ENCODE measurements at regions not wholly inside any gene's neighbourhood (a gene's known extent, or its start where the extent isn't known, plus 50 kb on each side); places are given as distances from the start of the nearest gene placed in this dataset.

DNA sequence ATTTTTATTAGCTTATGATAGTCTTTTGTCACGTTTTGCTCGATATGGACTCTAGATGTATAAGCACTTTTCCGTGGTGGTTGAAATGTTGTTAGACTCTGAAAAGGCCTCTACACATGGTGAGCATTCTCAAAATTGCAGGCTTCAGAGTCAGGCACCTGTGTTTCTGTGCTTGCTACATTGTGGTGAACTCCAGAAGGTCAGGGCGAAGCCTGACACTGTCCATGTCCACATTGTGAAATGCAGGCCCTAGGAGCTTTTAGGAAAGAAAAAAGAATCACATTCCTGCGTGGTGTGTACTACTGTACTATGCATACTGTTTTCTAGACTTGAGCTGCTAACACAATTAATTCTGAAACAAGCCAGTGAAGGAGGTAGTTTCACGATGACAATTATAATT, 86.3 kb downstream of the HS3ST1 start:
- DNase-seq (ENCODE audit: low spot score), result no peak

DNA sequence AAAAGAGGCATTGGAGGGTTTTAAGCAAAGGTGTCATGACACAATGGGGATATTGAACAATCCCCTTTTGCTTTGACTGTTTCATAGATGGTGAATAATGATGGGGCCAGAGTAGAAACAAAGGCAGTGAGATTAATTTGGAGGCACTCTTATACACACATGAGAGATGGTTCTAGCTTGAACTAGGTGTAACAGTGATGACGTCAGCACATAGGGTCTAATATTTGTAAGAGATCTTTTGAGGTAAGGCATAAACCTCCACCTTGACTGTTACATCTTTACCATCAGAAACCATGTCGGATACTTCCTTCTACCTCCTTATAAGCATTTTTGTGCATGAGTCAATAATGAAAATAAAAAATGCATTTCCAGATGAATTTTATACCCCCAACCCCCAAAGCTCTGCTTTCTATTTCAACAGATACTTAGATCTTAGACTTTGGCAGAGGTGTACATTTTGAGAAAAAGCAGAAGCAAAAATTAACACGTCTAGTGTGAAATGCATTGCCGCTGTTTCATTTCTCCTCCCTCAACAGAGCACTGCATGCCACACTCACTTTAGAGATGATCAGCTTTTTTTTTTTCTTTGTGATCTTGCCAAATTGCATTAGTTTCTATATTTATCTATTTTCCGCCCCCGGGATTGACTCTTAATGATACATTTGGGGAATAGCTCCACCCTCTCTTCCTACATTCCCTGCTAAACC, 87.2 kb downstream of the HS3ST1 start:
- DNase-seq (ENCODE audit: low spot score), result no peak

DNA sequence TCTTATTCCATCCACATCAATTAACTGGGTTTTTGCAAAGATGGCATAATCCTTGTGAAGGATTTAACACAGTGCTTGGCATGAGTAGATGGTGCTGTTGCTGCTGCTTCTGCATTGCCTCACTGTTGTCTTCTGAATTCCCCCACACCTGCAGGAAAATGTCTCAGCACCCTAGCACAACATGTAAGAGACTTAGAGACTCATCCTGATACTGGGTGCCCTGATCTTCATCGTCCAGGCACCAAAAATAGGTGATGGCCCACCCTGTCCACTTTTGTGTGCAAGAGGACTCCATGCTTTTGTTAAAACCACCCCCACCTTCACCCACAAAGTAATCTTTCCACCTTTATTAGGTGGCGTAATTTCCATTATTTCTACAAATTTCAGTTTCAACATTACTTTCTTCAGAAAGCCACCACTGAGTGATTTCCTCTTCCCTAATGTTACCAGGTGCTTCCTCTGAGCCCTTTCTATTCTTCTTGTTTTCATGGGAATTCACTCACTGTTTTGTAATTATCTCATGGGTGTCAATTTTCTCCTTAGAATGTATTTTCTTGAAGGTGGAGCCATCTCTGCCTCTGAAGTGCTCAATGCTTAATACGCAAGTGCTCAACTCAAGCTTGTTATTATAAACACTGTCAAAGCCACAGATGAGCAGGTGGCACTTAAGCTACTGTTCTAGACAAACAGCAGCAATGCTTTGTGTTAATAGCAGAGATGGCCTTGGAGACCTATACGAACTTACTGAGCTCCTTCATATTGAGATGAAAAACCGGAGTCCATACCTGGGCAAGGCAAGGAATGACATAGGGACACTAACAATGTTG, 89.5 kb downstream of the HS3ST1 start:
- no peak for DNase-seq (ENCODE audit: low spot score)

DNA sequence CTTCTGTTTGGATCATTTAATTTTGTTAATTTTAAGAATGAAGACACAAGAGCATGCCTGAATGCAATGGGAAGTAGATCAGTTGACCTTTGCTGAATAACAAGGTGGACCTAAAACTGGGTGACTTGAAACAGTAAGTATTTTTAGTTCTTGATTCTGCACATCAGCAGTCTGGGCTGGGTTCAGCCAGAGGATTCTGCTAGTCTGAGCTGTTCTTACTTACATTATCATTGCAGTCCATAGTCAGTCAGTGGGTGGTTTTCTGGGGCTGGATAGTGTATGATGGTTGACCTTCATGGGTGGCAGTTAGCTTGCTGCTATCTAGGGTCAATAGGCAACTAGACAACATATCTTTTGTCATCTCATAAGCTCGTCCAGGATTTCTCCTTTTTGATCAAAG, 91.4 kb downstream of the HS3ST1 start:
- DNase-seq (ENCODE audit: low spot score), result no peak

DNA sequence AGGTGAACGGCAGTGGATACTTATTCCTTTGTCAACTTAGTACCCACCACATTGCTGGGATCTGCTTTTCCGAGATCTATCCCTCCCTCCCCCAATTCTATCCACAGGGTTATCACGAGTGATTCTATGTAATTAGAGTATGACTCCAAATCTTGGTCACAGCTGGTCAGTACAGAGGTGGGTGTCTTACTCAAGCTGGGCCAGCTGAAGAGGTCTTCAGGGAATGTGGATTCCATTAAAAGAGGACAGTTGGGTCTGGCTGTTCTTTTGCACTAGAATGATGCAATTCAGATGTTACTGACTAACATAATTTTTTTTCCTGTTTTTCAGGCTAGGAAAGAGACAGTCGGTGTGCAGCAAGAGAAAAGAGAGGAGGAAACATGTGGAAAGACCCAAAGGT, 92.3 kb downstream of the HS3ST1 start:
- no peak for DNase-seq (ENCODE audit: low spot score)

DNA sequence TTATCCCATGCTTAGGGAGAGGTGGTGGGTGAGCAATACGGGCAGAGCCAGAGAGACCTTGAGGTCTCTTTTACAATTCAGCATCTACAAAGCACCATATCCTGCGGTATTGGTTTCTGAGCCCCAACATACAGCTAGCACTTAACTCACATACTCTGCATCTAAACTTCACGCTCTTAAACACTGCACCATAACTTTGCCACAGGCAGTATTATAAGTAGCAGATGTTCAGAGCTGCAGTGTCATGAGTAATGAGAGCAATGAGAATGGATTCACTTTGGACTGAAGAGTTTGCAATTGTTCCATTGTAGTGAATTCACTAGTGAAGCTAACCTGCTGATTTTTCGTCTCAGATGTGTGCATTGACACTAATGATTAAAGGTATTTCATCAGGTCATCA, 93.8 kb downstream of the HS3ST1 start:
- DNase-seq (ENCODE audit: low spot score), result no peak

DNA sequence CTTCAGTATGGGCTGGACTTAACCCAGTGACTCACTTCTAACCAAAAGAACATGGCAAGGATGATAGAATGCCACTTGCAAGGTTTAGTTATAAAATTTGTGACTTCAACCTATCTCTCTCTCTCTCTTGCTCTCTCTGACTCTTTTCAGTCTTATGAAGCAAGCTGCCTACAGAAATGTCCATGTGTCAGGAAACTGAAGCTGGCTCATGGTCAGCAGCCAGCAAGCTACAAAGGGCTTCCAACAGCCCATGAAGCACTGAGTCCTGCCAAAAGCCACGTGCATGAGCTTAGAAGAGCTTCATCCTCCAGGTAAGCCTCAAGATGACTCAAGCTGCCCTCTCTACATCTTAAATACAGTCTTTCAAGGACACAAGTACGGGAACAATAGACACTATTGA, 100.3 kb downstream of the HS3ST1 start:
- no peak for DNase-seq (ENCODE audit: low spot score)

DNA sequence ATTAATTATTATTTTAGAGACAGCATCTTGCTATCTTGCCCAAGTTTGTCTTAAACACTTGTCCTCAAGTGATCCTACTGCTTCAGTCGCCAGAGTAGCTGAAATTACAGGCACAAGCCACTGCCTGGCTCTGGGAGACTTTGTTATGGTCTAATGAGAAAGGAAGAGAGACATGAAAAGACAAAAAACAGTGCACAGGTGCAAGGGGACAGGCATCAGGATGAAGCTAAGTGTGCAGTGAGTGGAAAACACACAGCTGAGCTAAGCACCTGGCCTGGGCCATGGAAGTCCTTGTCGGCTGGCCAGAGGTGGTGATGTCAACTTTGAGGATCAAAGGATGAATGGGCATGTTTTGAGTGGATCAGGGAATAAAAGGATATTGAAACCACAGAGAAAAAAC, 102.7 kb downstream of the HS3ST1 start:
- no peak for DNase-seq (ENCODE audit: low spot score)

DNA sequence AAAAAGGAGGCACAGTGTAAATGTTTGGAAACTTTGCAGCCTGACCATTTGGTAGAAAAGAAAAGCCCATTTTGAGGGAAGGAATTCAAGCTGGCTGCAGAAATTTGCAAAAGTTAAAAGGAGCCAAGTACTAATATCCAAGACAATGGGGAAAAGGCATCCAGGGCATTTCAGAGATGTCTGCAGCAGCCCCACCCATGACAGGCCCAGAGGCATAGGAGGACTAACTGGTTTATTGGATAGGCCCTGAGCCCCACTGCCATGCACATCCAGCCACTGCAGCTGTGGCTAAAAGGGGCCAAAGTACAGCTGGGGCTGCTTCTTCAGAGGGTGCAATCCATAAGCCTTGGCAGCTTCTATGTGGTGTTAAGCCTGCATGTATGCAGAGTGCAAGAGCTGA, 104.9 kb downstream of the HS3ST1 start:
- DNase-seq (ENCODE audit: low spot score), result no peak

DNA sequence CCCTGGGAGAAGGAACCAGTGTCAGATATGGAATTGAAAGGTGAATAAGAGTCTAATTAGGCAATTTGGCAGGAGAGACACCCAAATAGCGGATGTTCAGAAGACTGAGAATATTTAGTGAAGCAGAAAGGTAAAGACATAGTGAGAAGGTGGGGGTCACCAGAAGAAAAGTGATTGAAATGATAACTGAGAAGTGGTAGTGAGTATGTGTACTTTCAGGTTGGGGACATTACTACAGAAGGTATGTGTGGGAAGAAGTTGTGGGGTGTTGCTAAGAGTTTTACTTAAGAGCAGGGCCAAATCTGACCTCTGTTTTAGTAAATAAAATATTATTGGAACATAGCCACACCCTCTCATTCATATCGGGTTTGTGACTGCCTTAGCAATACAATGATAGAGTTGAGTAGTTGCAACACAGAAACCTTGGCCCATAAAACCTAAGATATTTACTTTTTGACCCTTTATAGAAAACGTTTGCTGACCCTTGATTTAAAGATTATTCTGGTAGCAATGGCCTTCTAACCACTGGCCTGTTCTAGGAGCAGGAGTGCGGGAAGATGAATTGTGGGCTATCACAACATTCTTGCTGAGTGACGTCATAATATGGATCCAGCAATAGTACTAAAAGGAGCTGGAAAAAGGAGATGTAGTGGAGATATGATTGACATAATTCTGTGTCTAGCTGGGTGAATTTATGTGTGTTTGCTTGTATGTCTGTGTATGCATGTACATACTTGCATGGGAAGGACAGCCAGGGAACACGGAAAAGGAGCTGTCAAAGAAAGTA, 115.3 kb downstream of the HS3ST1 start:
- DNase-seq (ENCODE audit: low spot score), result no peak

DNA sequence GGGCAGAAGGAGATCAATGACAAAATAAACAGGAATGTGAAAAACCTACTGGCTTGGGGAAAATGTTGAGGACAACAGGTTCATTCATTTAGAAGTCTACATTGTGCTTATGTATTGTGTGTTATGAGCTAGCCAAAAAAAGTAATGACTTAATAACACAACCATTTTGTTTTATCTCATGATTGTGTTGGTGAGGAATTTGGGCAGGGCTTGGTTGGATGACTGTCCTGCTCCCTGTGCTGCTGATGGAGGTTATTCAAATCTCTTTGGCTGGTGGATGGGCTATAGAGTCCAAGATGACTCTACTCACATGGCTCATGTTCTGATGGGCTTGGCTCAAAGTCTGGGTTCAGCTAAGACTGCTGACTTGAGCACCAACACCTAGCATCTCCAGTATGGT, 116.3 kb downstream of the HS3ST1 start:
- DNase-seq (ENCODE audit: low spot score), result no peak

DNA sequence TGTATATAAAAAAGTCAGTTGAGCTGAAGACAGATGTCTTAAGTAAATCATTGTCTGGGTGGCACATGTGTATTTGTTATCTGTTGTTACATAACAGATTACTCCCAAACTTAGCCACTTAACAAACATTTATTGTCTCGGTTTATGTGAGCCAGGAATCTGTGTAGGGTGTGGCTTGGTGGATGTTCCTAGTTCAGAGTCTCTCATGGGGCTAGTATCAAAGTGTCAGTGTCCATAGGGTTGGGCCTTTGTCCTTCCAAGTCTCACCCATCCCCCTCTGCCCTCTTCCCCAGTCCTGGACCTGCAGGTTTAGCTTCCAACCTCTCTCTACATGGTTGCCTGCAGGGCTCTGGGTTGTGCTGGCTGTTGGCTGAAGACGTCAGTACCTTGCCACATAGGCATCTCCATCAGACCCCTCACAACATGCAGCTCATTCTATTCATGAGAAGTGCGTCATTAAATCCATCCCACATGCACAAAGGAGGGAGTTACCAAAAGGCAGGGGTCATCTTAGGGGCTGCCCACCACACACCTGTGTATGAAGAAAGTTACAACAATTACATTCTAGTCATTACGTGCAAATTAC, 127.5 kb downstream of the HS3ST1 start:
- DNase-seq (ENCODE audit: low spot score), result no peak

DNA sequence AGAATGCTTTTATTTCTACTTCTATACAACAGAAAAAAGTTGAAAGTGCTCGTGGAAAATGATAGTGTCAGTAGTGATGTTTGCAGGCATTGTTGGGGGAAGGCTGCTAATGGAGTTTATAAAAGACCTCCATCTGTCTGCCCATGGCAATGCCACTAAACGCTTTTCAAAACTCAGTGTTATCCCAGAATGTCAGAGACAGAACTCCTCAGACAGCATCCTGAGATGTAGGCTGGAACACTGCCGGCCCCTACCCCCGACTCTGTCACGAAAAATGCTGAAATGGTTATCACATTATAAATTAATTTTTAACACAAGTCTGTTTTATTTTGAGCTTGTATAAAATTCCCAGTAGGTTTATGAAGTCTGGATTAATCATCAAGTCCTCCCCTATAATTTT, 128.9 kb downstream of the HS3ST1 start:
- no peak for DNase-seq (ENCODE audit: low spot score)

DNA sequence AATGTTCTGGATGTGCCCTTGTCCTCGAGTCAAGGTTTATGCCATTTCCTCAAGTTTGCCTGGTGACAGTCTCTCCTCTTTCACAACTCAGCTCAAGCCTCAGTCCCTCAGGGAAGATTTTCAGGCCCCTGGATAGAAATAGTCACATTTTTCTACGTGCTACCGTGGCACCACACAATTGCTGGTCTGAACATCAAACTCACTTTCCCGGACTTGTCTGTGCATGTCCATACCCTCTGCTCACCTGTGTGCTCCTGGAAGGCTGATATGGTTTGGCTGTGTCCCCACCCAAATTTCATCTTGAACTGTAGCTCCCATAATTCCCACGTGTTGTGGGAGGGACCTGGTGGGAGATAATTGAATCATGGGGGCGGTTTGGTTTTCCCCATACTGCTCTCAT, 129.7 kb downstream of the HS3ST1 start:
- DNase-seq (ENCODE audit: low spot score), result no peak

DNA sequence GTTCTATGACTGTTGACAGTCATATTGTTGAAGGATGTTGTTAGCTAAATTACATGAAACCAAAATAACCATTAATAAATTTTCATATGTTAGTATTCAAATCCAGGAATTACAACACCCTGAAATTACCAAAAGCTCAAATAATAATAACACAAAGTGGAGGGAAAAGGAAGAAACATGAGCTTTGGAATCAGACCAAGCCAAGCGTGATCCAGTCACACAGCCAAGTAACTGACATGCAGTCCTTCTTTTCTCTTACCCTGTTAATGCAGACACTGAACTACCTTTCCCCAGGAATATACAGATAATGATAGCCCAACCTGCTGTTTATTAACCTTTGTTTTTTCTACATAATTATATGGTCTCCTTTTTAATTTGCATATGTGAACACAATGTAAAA, 130.2 kb downstream of the HS3ST1 start:
- no peak for DNase-seq (ENCODE audit: low spot score)

DNA sequence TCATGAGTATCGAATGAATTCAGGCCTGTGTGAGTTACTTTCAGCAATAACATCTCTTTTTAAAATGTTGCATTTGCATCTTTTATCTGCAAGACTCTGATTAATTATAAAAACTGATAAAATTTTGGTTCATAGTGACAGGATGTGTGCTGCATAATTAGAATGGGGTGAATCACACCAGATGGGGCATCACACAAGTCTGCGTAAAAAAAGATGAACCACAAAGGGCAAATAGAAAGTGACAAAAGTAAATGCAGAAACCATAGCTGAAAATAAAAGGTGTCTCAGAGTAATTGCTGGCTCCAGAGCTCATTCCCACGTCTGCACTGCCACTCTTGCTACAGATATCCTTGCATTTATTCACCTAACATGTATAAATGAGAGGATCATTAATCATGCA, 131.1 kb downstream of the HS3ST1 start:
- DNase-seq (ENCODE audit: low spot score), result no peak

DNA sequence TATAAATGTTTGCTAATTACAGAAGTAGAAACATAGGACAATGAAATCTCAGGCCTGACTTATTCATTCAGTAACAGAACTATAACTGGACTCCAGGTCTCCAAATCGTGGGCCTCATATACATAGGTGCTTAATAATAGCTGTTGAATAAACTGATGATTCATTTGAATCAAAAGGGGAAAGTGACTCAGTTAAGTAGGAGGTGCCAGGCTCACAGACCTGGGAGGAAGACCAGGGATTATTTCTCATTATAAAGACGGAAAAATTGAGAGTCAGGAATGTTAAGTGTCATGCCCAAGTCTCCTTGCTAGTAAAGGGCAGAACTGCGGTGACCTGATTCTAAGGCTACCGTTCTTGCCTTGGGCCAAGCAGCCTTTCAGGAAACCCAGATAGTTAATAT, 131.5 kb downstream of the HS3ST1 start:
- DNase-seq (ENCODE audit: low spot score), result no peak

DNA sequence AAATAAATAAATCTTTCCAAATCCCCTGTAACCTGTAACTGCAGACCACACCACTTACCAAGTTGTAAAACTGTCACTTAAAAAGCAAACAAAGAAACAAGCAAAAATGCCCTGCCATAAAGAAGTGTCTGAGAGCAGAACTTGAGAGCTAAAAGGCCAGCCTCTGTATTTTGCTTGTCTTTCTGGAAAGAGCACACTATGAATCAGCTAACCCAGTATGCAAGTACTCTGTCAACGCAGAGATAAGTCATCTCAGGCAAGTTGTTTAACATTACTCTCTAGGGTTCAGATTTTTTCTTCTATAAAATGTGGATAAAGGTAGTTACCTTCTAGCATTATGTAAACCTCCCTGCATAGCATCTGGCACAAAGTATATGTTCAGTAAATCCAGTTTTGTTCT, 134.8 kb downstream of the HS3ST1 start:
- DNase-seq (ENCODE audit: low spot score), result no peak

DNA sequence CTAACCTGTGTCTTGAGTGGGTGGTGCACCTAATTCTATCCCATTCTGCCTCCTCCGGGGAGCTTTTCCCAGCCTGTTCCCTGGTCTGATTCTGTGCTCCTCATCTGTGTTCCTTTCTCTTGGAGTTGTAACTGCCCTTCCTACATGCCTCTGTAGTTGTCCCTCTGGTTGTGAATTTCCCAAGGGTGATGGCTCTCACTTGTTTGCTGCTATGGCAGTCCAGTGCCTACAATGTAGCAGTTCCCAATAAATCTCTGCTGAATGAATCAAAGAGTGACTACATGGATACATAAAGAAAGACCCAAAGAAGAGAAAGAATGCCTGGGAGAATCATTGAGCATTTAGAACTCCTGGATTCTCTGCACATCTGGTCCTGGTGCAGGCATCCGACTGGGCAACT, 141.6 kb downstream of the HS3ST1 start:
- no peak for DNase-seq (ENCODE audit: low spot score)

DNA sequence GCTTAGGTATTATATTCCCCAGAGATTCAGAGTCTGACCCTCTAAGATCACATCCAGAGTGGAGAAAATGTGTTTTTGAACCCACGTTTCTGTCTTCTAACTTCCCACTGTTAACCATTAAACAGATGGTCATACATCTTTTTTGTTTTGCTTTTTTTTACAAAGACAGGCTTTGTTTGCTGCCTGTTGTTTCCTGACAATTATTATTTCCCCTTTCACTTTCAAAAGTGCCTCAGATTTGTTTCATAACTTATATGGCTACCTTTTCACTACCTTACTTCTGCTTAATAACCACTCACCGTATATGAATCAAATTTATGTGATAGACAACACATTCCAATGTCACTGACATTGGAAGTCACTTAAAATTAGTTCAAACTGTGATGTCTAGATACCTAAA, 142.2 kb downstream of the HS3ST1 start:
- no peak for DNase-seq (ENCODE audit: low spot score)

DNA sequence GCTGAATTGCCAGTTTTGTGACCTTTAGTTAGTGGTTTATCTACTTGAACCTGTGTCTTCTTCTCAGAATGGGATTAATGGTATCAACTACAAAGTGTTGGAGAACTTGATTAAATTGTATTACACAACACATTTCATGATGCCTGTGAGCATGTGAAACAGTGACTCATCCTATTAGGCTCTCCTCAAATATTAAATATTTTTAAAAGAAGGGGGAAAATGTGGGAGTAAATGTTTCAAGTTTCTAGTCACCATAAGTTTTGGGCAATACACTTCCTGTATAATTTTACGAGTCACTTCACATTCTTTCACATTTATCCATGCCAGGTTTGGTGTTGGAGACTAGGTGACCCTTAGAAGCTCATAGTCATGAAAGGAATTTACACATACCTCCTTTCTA, 147.0 kb downstream of the HS3ST1 start:
- no peak for DNase-seq (ENCODE audit: low spot score)

DNA sequence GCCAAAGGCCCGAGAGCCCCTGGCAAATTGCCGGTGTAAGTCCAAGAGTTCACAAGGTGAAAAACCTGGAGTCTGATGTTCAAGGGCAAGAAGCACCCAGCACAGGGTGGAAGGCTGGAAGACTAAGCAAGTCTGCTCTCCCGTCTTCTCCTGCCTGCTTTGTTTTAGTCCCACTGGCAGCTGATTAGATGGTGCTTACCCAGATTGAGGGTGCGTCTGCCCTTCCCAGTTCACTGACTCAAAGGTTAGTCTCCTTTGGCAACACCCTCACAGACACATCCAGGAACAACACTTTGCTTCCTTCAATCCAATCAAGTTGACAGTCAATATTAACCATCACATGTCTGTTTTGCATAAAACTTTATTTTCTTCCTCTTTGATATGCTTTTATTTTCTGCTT, 157.4 kb downstream of the HS3ST1 start:
- DNase-seq (ENCODE audit: low spot score), result no peak

Measured in SK-N-DZ (cell line).